GM23248 (cell line): ENCODE measurements at regions not wholly inside any gene's neighbourhood (a gene's known extent, or its start where the extent isn't known, plus 50 kb on each side); places are given as distances from the start of the nearest gene placed in this dataset.

ENCODE experiments used
- EZH2 ChIP-seq: fragments of 200-600 bp; sonication (generic); IDR thresholded peaks from 2 replicates; pipeline ENCODE4 v1.6.1; 2018; ENCODE audit warnings: antibody characterized with exemption, mild to moderate bottlenecking; ENCODE audit not compliant: insufficient read depth, poor library complexity, severe bottlenecking
- EZH2phosphoT487 ChIP-seq: fragments of 200-600 bp; sonication (generic); IDR thresholded peaks from 2 replicates; pipeline ENCODE4 v1.6.1; 2018; ENCODE audit warnings: antibody characterized with exemption, moderate library complexity, mild to moderate bottlenecking, low read depth; ENCODE audit not compliant: insufficient read depth

- no peak for TF ChIP-seq EZH2phosphoT487
- TF ChIP-seq EZH2: no peak
These were observed 392.1 kb upstream of the PODXL start for GRCh38 chr7:131948434-131949053.
